Stimulated activated CD4-positive, alpha-beta T cell treated with anti-CD3 and anti-CD28 coated beads, TNF-alpha, amount 100 ng/mL, for 4 hours (primary cell): ENCODE measurements at regions not wholly inside any gene's neighbourhood (a gene's known extent, or its start where the extent isn't known, plus 50 kb on each side); places are given as distances from the start of the nearest gene placed in this dataset.

ENCODE experiments used
- DNase-seq, 3 experiments: peaks; one replicate each; pipeline ENCODE4 v3.0.0-alpha.2; 2020; ENCODE audit warnings: low read depth in 3 of 3

DNA sequence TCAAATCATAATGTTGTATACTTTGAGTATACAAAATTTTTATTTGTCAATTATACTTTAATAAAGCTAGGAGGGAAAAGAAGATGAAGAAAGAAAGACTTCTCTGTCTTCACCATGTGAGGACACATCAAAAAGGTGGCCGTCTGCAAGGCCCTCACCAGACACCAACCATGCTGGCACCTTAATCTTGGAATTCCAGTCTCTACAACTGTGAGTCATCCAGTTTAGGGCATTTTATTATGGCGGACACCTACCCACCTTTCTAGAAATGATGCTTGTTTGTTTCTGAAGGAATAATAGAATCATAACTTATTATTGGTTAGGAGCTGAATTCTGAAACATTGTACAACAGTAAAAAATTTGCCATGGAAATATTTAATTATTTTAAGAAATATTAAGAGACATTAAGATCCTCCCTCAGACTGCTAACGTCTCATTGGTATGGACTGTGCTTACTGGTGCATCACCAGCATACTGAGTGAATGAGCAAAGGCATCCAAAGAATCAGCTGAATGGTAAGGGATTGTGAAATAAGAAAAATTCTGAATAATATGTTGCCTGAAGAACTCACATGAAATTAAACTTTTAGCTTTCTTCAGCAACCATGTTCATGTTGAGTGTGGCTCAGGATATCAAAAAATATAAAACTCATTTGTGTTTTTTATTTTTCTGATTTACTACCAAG is 536.6 kb downstream of the HTR7 start:
- no peak for DNase-seq

DNA sequence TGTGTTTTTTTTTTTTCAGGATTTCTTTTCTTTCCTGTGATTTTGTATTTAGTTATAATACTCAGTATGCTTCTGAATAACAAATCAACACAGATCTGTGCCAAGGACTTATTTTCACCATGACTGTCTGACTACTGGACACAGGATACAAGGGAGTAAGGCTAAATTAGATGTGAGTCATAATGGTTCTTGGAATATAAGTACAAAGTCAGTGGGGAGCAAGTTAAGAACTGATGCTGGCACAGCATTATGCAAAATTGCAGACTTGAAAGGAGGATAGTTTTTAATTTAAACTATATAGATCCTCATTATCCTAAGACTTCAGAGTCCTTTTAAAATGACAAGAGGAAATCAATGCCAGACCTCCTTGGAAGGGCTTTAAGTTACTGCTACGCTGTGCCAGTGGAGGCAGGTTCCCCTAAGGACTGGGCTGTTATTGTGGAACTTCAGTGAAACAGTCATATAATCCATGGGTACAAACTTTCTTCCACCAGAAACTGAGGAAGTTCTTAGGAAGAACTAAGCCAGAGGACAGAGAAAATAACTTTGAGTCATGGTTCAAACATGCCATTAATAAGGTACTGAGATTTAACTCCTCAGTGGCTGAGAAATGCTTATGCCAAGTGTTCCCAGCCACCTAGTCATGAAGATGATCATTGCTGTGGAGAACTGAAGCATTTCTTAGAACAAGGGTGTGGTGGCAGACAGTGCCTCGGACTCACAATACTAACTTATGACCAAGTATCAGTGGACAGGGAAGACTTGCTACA is 531.2 kb downstream of the HTR7 start:
- DNase-seq: no peak

DNA sequence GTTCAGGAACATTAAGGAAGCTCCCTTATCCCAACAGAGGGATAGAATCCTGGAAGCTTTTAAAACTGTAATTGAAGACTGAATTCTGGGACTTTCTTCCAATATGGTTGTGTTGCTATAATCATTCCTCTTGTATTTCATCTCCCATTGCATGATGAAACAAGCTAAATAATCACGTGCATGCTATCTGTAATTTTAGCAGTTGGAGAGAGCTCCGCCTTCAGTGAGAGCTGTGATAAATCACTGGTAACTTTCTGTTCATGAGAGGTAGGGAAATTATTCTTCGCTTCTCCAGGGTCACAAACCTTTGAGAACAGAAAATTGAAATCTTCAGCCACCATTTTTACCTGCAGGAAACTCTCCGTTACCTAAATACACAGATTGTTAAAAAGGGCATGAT is 530.2 kb downstream of the HTR7 start:
- no peak for DNase-seq

- DNase-seq: no peak
These were observed 529.4 kb downstream of the HTR7 start for GRCh38 chr10:90328459-90328858.

DNA sequence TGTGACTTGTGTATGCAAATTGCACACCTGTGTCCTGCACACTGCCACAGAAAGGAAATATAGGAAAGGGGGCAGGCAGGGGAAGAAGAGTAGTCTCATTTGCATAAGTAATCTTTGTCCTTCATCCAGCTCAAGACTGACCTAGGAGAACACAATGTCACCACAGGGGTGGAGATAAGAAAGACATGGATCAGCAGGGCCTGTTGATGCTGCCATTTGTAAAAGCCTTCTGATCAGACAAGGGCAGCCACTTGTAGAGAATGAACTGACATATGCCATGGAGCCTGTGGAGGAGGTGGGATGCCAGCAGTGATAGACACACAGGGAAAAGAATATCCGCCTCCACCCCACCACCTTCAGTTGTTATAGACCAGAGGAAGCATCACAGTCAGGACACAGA is 528.9 kb downstream of the HTR7 start:
- no peak for DNase-seq

- DNase-seq: no peak
These were observed 520.5 kb downstream of the HTR7 start for GRCh38 chr10:90337316-90337715.

DNA sequence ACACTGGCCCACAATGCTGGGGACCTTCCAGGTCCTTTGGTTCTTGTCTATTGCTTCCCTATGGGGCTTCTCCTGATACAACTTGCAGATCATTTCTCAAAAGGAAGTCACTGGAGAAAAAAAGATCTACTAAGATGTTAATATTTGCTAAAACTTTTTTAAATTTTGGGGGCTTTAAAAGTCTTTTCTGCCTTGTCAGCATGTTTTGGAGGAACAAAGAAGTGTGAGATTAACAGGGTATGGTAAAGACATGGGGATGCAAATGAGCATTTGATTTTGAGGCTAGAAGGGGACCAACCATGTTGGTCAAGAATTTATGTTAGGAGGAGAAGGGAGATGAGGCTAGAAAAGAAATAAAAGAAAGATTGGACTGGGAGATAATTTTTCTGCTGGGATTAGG is 515.4 kb downstream of the HTR7 start:
- no peak for DNase-seq

- no peak for DNase-seq
These were observed 513.6 kb downstream of the HTR7 start for GRCh38 chr10:90344226-90344625.

- no peak for DNase-seq
These were observed 510.6 kb downstream of the HTR7 start for GRCh38 chr10:90347239-90347638.

DNA sequence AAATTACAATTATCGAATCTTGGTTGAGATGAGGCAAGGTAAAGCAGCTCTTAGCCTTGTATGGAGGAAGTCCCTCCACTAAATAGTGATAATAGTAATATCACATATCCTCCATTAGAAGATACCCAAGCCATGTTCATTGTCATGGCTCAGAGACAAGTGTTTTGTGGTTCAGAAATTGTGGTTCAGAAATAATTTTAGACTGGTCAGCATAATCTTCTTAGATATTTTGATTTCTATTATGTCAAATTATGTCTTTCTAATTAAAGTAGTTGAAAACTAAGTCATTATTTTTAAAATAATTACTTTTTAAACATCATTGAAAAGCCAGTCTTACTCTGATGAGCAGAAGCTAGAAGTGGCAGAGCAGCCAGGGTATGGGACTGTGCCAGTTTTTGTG is 507.7 kb downstream of the HTR7 start:
- no peak for DNase-seq

- DNase-seq: no peak
These were observed 505.6 kb downstream of the HTR7 start for GRCh38 chr10:90352288-90352687.

DNA sequence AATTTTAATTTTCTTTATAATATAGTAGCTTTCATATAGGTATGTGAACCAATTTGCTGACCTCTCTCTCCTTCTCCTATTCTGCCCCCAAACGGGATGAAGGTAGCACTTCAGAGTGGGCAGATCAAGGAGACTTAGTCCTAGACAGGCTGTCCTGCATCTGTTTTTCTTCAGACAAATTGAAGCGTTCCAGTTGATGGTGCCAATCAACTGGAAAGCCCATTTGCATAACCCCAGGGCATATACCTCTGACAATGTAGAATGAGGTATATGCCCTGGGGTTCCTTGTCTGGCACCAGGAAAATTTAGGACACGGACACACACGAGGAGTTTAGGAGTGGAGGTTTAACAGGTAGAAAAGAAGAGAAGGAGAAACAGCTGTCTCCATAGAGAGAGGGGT is 502.9 kb downstream of the HTR7 start:
- DNase-seq: no peak

- DNase-seq: no peak
These were observed 493.9 kb downstream of the HTR7 start for GRCh38 chr10:90363799-90364483.

DNA sequence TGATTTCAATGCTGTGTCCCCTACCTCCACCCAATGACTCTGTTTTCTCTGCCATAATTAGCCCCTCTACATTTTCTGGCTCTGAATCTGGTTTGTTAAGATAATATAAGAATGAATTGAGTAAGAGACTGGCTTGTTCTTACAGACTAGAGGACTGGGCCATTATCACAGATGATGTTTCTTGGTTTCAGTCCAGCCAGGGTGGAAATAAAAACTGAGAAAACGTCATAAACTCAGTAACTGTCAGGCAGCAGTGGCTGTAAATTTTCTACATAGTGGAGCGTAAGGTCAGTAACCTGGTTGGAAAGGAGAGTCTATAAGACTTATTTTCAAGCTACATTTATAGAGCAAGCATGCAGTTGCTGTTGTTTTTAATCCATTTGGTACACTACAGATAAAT is 485.4 kb downstream of the HTR7 start:
- no peak for DNase-seq

DNA sequence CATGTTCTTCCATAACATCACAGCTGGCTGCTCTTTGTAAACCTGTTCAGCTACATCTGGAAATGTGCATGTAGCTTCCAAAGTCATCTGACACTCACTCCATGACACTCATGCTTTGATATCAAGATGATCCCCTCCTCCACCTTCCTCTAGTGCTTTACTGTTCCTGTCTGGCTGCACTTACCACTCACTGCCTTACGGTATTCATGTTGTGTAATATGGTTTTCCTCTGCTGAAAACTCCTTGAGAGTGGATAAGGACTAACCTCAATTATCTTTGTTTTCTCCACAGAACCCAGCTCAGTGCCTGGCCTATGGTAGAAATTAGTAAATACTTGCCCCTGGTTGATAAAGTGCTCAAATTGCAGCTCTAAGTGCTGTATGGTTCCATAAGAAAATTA is 483.9 kb downstream of the HTR7 start:
- no peak for DNase-seq

GRCh38 chr10:90378524-90379076 is 479.2 kb downstream of the HTR7 start:
- DNase-seq: no peak

GRCh38 chr10:90381468-90381867 is 476.4 kb downstream of the HTR7 start:
- DNase-seq: no peak

GRCh38 chr10:90389876-90390275 is 468.0 kb downstream of the HTR7 start:
- DNase-seq: no peak

- DNase-seq: no peak
These were observed 463.5 kb downstream of the HTR7 start for GRCh38 chr10:90394311-90394710.

- DNase-seq: no peak
These were observed 461.1 kb downstream of the HTR7 start for GRCh38 chr10:90396721-90397120.

DNA sequence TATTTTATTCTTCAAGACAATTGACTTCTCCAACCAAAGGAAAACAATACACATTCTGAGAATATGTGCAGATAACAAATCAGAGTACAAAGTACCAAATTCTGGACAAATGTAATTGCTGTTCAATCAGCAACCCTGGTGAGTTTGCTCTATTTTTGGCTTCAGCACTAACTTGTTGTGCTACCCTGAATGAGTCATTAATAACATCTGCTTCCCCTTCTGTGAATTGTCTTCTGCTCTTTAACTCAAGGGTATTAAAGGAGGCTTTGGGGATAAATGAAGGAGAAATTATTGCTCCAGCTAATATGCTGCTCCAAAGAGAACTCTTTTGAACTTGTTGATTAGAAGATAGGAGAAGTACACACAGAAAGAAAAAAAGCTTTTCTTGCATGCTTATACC is 459.3 kb downstream of the HTR7 start:
- no peak for DNase-seq

GRCh38 chr10:90399782-90400181 is 458.1 kb downstream of the HTR7 start:
- DNase-seq: no peak
